WTC11 (cell line): ENCODE measurements at regions not wholly inside any gene's neighbourhood (a gene's known extent, or its start where the extent isn't known, plus 50 kb on each side); places are given as distances from the start of the nearest gene placed in this dataset.
A peak's percentile ranks its signal among the peaks of the same experiment; 100 is the strongest.

ENCODE experiments used
- ATAC-seq: fragments of 200-7000 bp; cut with Tn5 transposase; 2 replicates; pipeline ENCODE4 v1.10.0; 2021; ENCODE audit warnings: mild to moderate bottlenecking, moderate library complexity
- CTCF ChIA-PET: fragments of 300-600 bp; sonication (Branson Sonifier 250); formaldehyde crosslinking; loops from one replicate; lab custom pipeline; 2021; ENCODE audit warnings: antibody characterized with exemption; lab: Charles Lee
- POLR2A ChIA-PET: fragments of 350-600 bp; sonication (Branson Sonifier 250); formaldehyde crosslinking; loops from one replicate; lab custom pipeline; 2021; ENCODE audit warnings: antibody characterized with exemption; lab: Charles Lee
- DNase-seq: peaks from one replicate; pipeline ENCODE4 v3.0.0; 2021; ENCODE audit warnings: low spot score
- H3K27ac Mint-ChIP-seq: 2 replicates; pipeline ENCODE4 v1.8.0; 2021; ENCODE audit warnings: mixed read lengths
- H3K27me3 Mint-ChIP-seq: 2 replicates; pipeline ENCODE4 v1.8.0; 2021; ENCODE audit warnings: low read depth, mild to moderate bottlenecking, moderate library complexity, mixed read lengths
- H3K36me3 Mint-ChIP-seq: 2 replicates; pipeline ENCODE4 v1.8.0; 2021; ENCODE audit warnings: mixed read lengths
- H3K4me1 Mint-ChIP-seq: 2 replicates; pipeline ENCODE4 v1.8.0; 2022; ENCODE audit warnings: mixed read lengths
- H3K4me3 Mint-ChIP-seq: 2 replicates; pipeline ENCODE4 v1.8.0; 2021; ENCODE audit warnings: mild to moderate bottlenecking, moderate library complexity, mixed read lengths
- H3K9me3 Mint-ChIP-seq: 2 replicates; pipeline ENCODE4 v1.8.0; 2021; ENCODE audit warnings: mixed read lengths
- CREM ChIP-seq: sonication (generic); formaldehyde crosslinking; IDR thresholded peaks from 2 replicates; pipeline ENCODE4 v1.8.1; 2022; ENCODE audit warnings: mild to moderate bottlenecking, missing genetic modification reagents, moderate library complexity
- E2F1 ChIP-seq: sonication (generic); formaldehyde crosslinking; IDR thresholded peaks from 2 replicates; pipeline ENCODE4 v1.8.0; 2022; ENCODE audit warnings: mild to moderate bottlenecking, missing genetic modification reagents
- GABPB1 ChIP-seq: sonication (generic); formaldehyde crosslinking; IDR thresholded peaks from 2 replicates; pipeline ENCODE4 v1.8.1; 2023; ENCODE audit warnings: mild to moderate bottlenecking, missing genetic modification reagents
- IRF1 ChIP-seq: sonication (generic); formaldehyde crosslinking; IDR thresholded peaks from 2 replicates; pipeline ENCODE4 v1.8.0; 2023; ENCODE audit warnings: missing genetic modification reagents
- KAT7 ChIP-seq: sonication (generic); formaldehyde crosslinking; IDR thresholded peaks from 2 replicates; pipeline ENCODE4 v1.8.1; 2023; ENCODE audit warnings: missing genetic modification reagents, mild to moderate bottlenecking, borderline replicate concordance
- MXD4 ChIP-seq: fragments of 250-450 bp; sonication (Bioruptor Pico); IDR thresholded peaks from 2 replicates; pipeline ENCODE4 v1.8.0; 2021; ENCODE audit warnings: mild to moderate bottlenecking, moderate library complexity, borderline replicate concordance
- MYBL2 ChIP-seq: sonication (generic); formaldehyde crosslinking; IDR thresholded peaks from 2 replicates; pipeline ENCODE4 v1.8.1; 2023; ENCODE audit warnings: mild to moderate bottlenecking, moderate library complexity, missing genetic modification reagents
- NR3C1 ChIP-seq: sonication (generic); formaldehyde crosslinking; conservative IDR thresholded peaks from 2 replicates; pipeline ENCODE4 v1.8.1; 2023; ENCODE audit warnings: low read depth, mild to moderate bottlenecking, missing genetic modification reagents
- PRDM15 ChIP-seq: sonication (generic); formaldehyde crosslinking; IDR thresholded peaks from 2 replicates; pipeline ENCODE4 v1.8.0; 2022; ENCODE audit warnings: missing genetic modification reagents
- ZMAT4 ChIP-seq: fragments of 250-450 bp; sonication (Bioruptor Pico); IDR thresholded peaks from 2 replicates; pipeline ENCODE4 v1.9.0; 2021; ENCODE audit warnings: mild to moderate bottlenecking
- ZSCAN18 ChIP-seq: fragments of 250-450 bp; sonication (Bioruptor Pico); IDR thresholded peaks from 2 replicates; pipeline ENCODE4 v2.1.2; 2022; ENCODE audit warnings: mild to moderate bottlenecking, moderate library complexity

- 0 out of 2 replicates have a peak, but pooled peaks have one; percentile 27 for TF ChIP-seq ZSCAN18 (CRISPR knock-in tag)
- TF ChIP-seq MXD4 (CRISPR knock-in tag), result no peak
- TF ChIP-seq MYBL2 (CRISPR knock-in tag), result no peak
- Mint-ChIP-seq H3K4me1 (no peaks in the 10 kb centered on the region), H3K36me3 (no peaks in the 10 kb centered on the region), H3K9me3 (0 out of 2 replicates have a peak, but pooled peaks cover 4% of the 10 kb centered on the region), H3K27me3 (no peaks in the 10 kb centered on the region; the same call in none of the 2 replicates), H3K4me3 (no peak overlapping the region), H3K27ac (no peak overlapping the region)
- peak; percentile 47; the same call in 1 of the 2 replicates for ATAC-seq
- POLR2A ChIA-PET, result interaction anchor here (0.6 kb wide), 1 partner anchor 21 kb away, joined by 5 read pairs; no protein-coding TSS in a partner anchor
- CTCF ChIA-PET, result interaction anchor here (0.5 to 0.9 kb wide), 2 partner anchors 13 to 20 kb away, joined by 3 read pairs; no protein-coding TSS in a partner anchor
- no peak for DNase-seq
These were observed 60.4 kb upstream of the WNT4 start for GRCh38 chr1:22203335-22203734.

- CTCF ChIA-PET, result interaction anchor here (0.9 kb wide), 1 partner anchor 58 kb away, joined by 3 read pairs; no protein-coding TSS in a partner anchor
- Mint-ChIP-seq H3K27ac (no peak overlapping the region), H3K36me3 (no peaks in the 10 kb centered on the region), H3K4me3 (no peak overlapping the region), H3K27me3 (no peaks in the 10 kb centered on the region; the same call in none of the 2 replicates), H3K9me3 (no peaks in the 10 kb centered on the region), H3K4me1 (peaks cover 8% of the 10 kb centered on the region)
- no peak for ATAC-seq
- TF ChIP-seq KAT7 (no peak), ZMAT4 (no peak), IRF1 (no peak), PRDM15 (CRISPR knock-in tag) (no peak), GABPB1 (CRISPR knock-in tag) (no peak), NR3C1 (CRISPR knock-in tag) (no peak), ZSCAN18 (CRISPR knock-in tag) (no peak), CREM (no peak)
- POLR2A ChIA-PET, result no interaction called here
- DNase-seq, result no peak
These were observed 61.4 kb upstream of the WNT4 start for GRCh38 chr1:22204057-22204840.

- CTCF ChIA-PET, result interaction anchor here (0.9 kb wide), 1 partner anchor 57 kb away, joined by 3 read pairs; no protein-coding TSS in a partner anchor
- no peak for TF ChIP-seq E2F1 (CRISPR knock-in tag)
- H3K4me1 Mint-ChIP-seq, result peaks cover 12% of the 10 kb centered on the region
- H3K9me3 Mint-ChIP-seq, result no peaks in the 10 kb centered on the region
- DNase-seq (no peak), ATAC-seq (no peak)
- no peaks in the 10 kb centered on the region for H3K36me3 Mint-ChIP-seq
- H3K27ac Mint-ChIP-seq, result no peak overlapping the region
- no peak overlapping the region for H3K4me3 Mint-ChIP-seq
- POLR2A ChIA-PET, result no interaction called here
- no peaks in the 10 kb centered on the region; the same call in none of the 2 replicates for H3K27me3 Mint-ChIP-seq
These were observed 62.4 kb upstream of the WNT4 start for GRCh38 chr1:22204989-22205913.
